ENCODE measurements at regions not wholly inside any gene's neighbourhood (a gene's known extent, or its start where the extent isn't known, plus 50 kb on each side); places are given as distances from the start of the nearest gene placed in this dataset.
A peak's percentile ranks its signal among the peaks of the same experiment; 100 is the strongest.

DNA sequence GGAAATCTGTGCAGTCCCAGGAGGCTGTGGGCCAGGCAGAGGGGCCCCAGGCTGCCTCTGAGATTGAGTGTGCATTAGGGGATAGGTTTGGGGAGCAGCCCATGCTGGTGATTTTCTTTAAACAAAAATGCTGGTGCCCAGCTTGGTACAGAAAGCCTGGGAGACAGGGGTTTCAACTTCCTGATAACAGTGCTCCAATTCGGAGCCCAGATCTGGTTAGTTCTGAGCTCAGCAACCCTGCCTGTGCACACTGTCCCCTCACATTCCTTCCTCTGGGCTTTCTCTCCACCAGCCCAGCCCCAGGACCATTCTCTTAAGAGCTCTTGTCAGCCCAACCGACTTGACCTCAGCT, 379.2 kb upstream of the ZMIZ1 start:
- intact Hi-C loops (cut with DNase I, micrococcal nuclease) = no loop called here
- DNase-seq = no peak
- ATAC-seq = no peak

GRCh38 chr10:78690354-78691111, 378.2 kb upstream of the ZMIZ1 start:
- no peak for ATAC-seq
- intact Hi-C loops (cut with DNase I, micrococcal nuclease) = no loop called here
- DNase-seq = no peak

- ATAC-seq = no peak
- intact Hi-C loops (cut with DNase I, micrococcal nuclease) = no loop called here
Observed at GRCh38 chr10:78691301-78692030, 377.3 kb upstream of the ZMIZ1 start.

DNA sequence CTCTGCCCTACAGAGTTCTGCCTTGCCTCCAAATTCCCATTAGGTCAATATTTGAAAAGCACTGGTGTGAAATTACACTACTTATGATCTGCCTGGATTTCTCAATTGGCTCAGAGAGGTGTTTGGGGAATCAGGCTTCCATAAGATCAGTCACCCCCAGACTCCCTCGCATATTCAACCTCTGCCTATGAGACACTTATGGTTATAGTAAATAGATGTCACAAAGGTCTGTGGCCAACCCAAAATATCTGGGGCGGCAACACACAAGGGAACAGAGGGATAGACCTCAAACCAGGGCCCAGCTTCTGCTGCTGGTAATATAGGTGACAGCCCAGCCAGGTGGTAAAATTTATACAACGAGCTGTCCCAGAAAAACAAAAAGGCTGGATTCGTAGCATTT, 376.7 kb upstream of the ZMIZ1 start:
- ATAC-seq (no peak), DNase-seq (no peak)
- intact Hi-C loops (cut with DNase I, micrococcal nuclease) = no loop called here

More at GRCh38 chr10:78691301-78692030, 377.3 kb upstream of the ZMIZ1 start:
- no peak for DNase-seq

GRCh38 chr10:78695846-78696245, 372.9 kb upstream of the ZMIZ1 start:
- intact Hi-C loops (cut with DNase I, micrococcal nuclease) = no loop called here
- ATAC-seq (no peak), DNase-seq (no peak)

DNA sequence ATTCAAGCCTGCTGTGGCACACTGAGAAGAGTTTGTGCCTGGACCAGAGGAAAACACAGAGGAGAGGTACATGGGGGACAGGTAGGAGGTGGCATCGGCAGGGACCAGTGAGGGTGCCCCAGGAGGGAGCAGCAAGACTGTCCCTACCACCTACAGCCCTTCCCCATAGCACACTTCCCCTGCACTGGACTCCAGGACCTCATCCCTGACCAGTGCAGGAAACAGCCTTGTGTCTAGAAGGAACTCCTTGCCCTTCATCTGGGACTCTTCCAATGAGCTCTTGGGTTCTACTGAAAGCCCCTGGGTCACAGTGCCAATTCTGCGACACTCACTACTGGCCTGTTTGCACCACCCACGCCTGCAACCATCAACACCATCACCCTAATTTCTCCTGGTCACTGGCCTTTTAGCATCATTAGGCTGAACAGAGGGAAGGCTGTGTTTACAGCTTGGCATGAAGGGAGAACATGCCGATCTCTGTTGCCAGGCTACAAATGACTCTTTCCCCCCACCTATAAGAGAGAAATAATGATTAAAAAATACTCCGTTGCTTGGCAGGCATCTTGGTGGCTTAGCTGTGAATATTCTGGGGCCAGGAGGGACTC, 371.9 kb upstream of the ZMIZ1 start:
- intact Hi-C loops (cut with DNase I, micrococcal nuclease) = no loop called here
- ATAC-seq (no peak), DNase-seq (no peak)

GRCh38 chr10:78699971-78700370, 368.8 kb upstream of the ZMIZ1 start:
- ATAC-seq (no peak), DNase-seq (no peak)
- intact Hi-C loops (cut with DNase I, micrococcal nuclease) = no loop called here

DNA sequence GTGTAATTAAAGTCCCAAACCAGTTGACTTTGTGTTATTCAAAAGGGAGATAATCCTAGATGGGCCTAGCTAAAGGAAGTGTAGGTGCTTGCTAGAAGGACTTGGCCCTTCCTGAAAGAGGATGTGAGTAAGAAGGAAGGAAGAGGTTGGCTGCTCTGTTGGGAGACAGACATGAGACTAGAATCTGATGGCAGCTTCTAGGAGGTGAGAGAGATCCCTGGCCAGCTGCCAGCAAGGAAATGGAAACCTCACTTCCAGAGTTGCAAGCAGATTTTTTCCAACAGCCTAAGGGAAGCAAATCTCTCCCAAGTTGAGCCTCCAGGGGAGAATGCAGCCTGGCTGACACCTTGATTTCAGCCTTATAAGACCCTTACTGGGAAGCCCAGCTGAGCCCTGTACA, 368.4 kb upstream of the ZMIZ1 start:
- intact Hi-C loops (cut with DNase I, micrococcal nuclease) = no loop called here
- DNase-seq (peak in 1 of 2 donors; percentile 46), ATAC-seq (no peak)

GRCh38 chr10:78700816-78701520, 367.8 kb upstream of the ZMIZ1 start:
- intact Hi-C loops (cut with DNase I, micrococcal nuclease) = no loop called here
- ATAC-seq (no peak), DNase-seq (no peak)

DNA sequence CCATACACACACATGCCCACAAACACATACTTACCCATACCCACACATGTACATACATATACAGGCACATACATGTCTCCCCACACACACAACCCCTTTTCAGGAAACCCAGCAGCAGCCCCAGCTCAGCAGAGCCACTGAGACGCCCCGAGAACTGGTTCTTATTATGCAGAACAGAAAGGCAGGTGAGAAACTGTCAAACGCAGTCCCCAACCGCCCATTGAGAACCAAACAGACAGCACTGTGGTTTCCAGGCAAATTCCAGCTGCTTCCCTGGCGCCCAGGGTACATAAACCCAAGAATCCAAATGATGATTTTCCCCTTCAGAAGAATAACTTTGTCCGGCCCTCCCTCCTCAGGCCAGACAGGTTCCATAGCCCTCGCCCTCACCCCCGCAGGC, 366.6 kb upstream of the ZMIZ1 start:
- DNase-seq (no peak), ATAC-seq (no peak)
- intact Hi-C loops (cut with DNase I, micrococcal nuclease) = no loop called here

DNA sequence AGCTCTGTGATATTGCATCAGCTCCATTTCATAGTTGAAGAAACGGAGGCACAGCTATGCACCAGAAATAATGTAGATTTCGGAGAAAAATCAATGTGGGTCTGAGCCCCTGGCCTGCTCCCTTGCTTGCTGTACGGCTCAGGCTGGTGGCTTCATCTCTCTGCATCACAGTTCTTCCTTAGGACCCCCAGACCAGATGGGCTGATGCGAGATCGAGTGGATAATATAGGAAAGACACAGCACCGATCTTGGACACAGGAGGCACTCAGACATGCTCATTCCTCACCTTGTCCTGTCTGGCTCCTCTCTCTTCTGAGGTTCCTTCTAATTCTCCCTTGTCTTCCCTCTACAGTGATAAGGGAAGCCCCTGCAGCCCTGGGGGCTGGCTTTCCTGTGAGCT, 365.9 kb upstream of the ZMIZ1 start:
- intact Hi-C loops (cut with DNase I, micrococcal nuclease) = no loop called here
- no peak for DNase-seq

GRCh38 chr10:78703593-78703992, 365.2 kb upstream of the ZMIZ1 start:
- DNase-seq (no peak), ATAC-seq (no peak)
- intact Hi-C loops (cut with DNase I, micrococcal nuclease) = no loop called here

More for the DNA sequence above, 365.9 kb upstream of the ZMIZ1 start:
- no peak for ATAC-seq

DNA sequence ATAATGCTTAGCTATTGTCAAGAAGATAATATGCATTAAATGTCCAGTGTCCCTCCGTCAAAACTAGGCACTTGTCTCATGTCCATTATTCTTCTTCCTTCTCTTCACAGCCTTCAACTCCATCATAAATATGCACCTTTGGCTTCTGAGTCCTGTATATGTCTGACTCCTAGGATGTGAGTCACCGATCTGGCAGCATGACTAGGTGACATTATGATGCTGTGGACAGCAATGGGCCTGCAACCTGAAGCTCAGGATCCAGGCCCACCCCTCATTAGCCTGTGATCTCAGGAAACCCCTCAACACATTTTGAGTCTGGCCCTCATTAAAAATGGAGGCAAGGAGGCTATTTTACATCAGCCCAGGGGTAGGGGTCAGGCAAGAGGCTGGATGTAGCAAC, 362.5 kb upstream of the ZMIZ1 start:
- DNase-seq (no peak), ATAC-seq (no peak)
- intact Hi-C loops (cut with DNase I, micrococcal nuclease) = no loop called here

DNA sequence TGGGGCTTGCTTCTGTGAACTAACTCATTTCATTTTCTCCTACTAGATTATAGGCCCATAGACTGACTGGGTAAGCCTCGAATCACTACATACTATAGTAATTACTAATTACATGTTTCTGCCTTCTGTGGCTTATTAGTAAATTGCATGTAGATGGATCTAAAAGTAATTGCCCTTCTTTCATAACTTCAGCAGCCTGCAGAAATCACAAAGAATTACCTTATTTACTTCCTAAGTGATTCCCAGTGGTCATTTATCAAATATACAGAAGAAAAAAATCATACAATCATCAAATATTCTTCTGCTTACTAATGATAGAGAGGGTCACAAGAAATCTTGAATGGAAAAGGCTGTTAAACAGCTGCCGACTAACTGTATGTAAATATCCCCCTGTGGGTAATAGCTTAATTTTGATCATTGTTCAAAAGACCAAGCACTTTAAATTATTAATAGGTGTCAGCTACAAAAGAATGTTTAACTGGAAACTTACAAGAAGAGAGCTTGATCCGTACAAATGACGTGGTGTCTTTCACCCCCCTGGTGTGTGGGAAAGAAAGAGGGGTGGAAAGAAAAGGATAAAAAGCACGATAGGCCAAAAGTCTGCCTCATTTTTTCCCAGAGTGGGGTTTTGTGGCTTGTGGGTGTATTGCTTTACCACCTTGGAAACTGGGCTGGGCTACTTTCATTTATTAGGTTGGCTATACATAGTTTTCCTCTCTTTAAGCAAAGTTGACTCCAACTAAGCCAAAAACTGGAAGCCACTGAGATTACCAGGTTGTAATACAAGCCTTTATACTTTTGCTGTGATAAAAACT, 361.8 kb upstream of the ZMIZ1 start:
- intact Hi-C loops (cut with DNase I, micrococcal nuclease) = no loop called here
- no peak for ATAC-seq
- DNase-seq = no peak

- DNase-seq (no peak), ATAC-seq (no peak)
- intact Hi-C loops (cut with DNase I, micrococcal nuclease) = no loop called here
Observed at GRCh38 chr10:78707745-78708144, 361.0 kb upstream of the ZMIZ1 start.

DNA sequence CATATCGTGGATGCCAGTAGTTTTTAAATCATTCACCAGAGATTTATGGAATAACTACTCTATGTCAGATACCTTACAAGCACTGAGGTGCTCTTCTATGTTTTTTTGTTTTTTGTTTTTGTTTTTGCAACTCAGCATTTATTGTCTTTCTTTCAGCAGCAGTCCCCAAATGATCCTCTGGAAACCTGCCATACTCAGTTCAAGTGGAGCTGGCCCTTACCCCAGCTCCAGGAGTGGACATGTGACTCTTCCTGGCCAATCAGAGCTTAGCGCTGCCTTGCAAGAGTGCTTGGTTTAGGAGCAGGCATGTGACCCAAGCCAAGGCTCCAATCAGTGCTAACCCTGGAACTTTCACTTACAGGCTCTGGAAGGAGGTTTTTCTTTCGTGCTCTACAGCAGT, 356.6 kb upstream of the ZMIZ1 start:
- DNase-seq = peak; percentile 10 to 37
- intact Hi-C loops (cut with DNase I, micrococcal nuclease) = no loop called here
- no peak for ATAC-seq

- ATAC-seq (no peak), DNase-seq (no peak)
- intact Hi-C loops (cut with DNase I, micrococcal nuclease) = no loop called here
Observed at GRCh38 chr10:78713659-78714058, 355.1 kb upstream of the ZMIZ1 start.

DNA sequence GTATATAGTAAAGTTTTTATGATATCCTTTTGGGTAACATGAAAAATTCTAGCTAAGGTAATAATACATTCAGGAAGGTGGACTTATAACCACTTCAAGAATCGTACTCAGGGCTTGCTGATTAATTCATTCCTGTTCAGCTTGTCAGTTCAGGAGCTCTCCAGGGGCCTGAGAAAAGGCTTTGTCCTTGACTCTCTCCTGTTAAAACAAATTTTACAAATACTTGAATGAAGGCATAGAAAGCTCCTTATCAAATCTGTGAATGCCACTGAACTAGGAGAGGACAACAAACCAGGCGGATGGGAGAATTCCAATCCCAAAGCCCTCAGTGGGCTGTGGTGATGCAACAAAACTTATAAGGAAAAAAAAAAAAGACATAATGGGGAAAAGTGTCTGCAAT, 354.5 kb upstream of the ZMIZ1 start:
- intact Hi-C loops (cut with DNase I, micrococcal nuclease) = no loop called here
- ATAC-seq = no peak
- no peak for DNase-seq

DNA sequence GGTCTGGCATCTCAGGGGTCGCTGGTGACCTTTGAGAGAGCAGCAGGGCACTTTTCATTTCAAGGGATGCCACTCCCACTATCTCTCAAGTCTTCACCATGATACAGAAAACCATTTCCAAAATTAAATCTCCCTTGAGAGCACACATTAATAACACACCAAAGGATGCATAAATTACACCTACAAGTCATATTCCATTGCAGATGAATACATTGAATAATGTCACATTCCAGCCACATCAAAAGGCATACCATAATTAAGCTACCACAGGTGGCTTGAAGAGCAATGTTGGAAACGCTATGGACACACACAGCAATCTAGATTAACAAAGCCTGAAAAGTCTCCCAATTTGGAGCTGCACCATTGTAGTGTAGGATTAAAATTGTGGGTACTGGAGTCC, 353.3 kb upstream of the ZMIZ1 start:
- no peak for DNase-seq
- no peak for ATAC-seq
- intact Hi-C loops (cut with DNase I, micrococcal nuclease) = no loop called here
